ENCODE measurements at regions not wholly inside any gene's neighbourhood (a gene's known extent, or its start where the extent isn't known, plus 50 kb on each side); places are given as distances from the start of the nearest gene placed in this dataset.

DNA sequence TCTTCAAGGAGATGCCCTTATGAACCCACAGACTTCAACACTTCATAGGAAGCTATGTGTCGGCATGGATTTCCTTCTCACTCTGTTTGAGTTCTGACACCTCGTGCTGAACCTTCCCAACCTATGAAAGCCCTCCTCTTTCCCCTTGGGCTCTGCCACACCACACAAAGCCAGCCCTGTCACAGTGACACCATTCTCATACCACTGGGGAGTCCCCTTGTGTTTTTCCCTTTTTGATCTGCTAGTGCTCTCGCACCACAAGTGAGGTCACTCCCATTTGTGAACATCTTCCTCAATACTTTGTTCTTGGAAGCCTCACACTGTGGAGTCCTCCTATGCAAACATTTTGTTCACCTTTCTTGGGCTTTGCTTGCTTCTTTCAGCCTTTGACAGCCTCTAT lies 264.6 kb upstream of the ALG10 start:
- Histone ChIP-seq H3K4me2 (ENCODE audit: low read length) (no peak overlapping the region), H3K4me3 (ENCODE audit: low read depth, low read length, poor library complexity, severe bottlenecking) (no peak overlapping the region), H3K4me1 (ENCODE audit: insufficient read depth, low read length, severe bottlenecking) (no peaks in the 10 kb centered on the region), H3K27ac (ENCODE audit: low read depth, low read length, poor library complexity, severe bottlenecking) (no peak overlapping the region), H3K9ac (ENCODE audit: low read length) (no peak overlapping the region), H3K27me3 (ENCODE audit: insufficient read depth, low read length) (no peaks in the 10 kb centered on the region), H3K9me3 (ENCODE audit: low read length) (no peaks in the 10 kb centered on the region), H3K36me3 (ENCODE audit: insufficient read depth, low read length) (no peaks in the 10 kb centered on the region), H4K20me1 (ENCODE audit: insufficient read depth, low read length) (no peaks in the 10 kb centered on the region), H3K9me2 (ENCODE audit: low read depth, low read length) (no peaks in the 10 kb centered on the region), H3F3A (ENCODE audit: insufficient read depth, low read length) (no peaks in the 10 kb centered on the region), H3K79me2 (ENCODE audit: insufficient read depth, low read length) (no peaks in the 10 kb centered on the region), H2AFZ (ENCODE audit: low read length) (no peak overlapping the region)
- TF ChIP-seq CTCF (IDR thresholded peaks at IDR 0.05; ENCODE audit: low read length) = no peak
- no peak for TF ChIP-seq EZH2 (IDR thresholded peaks at IDR 0.05; ENCODE audit: borderline replicate concordance, low read length)

DNA sequence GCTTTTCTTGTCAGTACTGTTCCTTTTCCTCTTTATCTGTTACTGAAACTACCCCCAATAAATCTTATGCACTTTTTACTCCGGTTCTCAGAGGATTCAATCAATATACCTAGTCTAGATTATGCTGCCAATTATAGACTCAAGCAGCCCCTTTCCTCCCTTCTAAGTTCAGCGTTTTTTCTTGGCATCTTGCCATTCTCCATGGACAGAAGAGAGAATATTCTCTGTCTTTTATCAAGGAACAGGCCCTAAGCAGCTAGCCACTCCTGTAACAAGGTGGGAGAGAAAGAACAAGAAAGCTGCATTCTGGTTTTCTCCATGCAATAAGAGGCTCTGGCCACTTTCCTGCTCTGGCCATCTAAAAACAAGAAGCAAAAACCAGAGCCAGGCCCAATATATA lies 263.0 kb upstream of the ALG10 start:
- TF ChIP-seq CTCF (IDR thresholded peaks at IDR 0.05; ENCODE audit: low read length) (no peak), EZH2 (IDR thresholded peaks at IDR 0.05; ENCODE audit: borderline replicate concordance, low read length) (no peak)
- Histone ChIP-seq H3K79me2 (ENCODE audit: insufficient read depth, low read length) (no peaks in the 10 kb centered on the region), H3K4me2 (ENCODE audit: low read length) (no peak overlapping the region), H3K4me3 (ENCODE audit: low read depth, low read length, poor library complexity, severe bottlenecking) (no peak overlapping the region), H3K9me2 (ENCODE audit: low read depth, low read length) (no peaks in the 10 kb centered on the region), H2AFZ (ENCODE audit: low read length) (no peak overlapping the region), H3K9me3 (ENCODE audit: low read length) (no peaks in the 10 kb centered on the region), H3F3A (ENCODE audit: insufficient read depth, low read length) (no peaks in the 10 kb centered on the region), H3K27me3 (ENCODE audit: insufficient read depth, low read length) (no peaks in the 10 kb centered on the region), H4K20me1 (ENCODE audit: insufficient read depth, low read length) (no peaks in the 10 kb centered on the region), H3K4me1 (ENCODE audit: insufficient read depth, low read length, severe bottlenecking) (no peaks in the 10 kb centered on the region), H3K27ac (ENCODE audit: low read depth, low read length, poor library complexity, severe bottlenecking) (no peak overlapping the region), H3K36me3 (ENCODE audit: insufficient read depth, low read length) (no peaks in the 10 kb centered on the region), H3K9ac (ENCODE audit: low read length) (no peak overlapping the region)

GRCh38 chr12:33763331-33763730 lies 259.0 kb upstream of the ALG10 start:
- TF ChIP-seq EZH2 (IDR thresholded peaks at IDR 0.05; ENCODE audit: borderline replicate concordance, low read length) (no peak), CTCF (IDR thresholded peaks at IDR 0.05; ENCODE audit: low read length) (no peak)
- H3K4me2 ChIP-seq (ENCODE audit: low read length) = no peak overlapping the region

More at GRCh38 chr12:33763331-33763730, 259.0 kb upstream of the ALG10 start:
- Histone ChIP-seq H3K27ac (ENCODE audit: low read depth, low read length, poor library complexity, severe bottlenecking) (no peak overlapping the region), H3K27me3 (ENCODE audit: insufficient read depth, low read length) (no peaks in the 10 kb centered on the region), H3K4me3 (ENCODE audit: low read depth, low read length, poor library complexity, severe bottlenecking) (no peak overlapping the region), H3K79me2 (ENCODE audit: insufficient read depth, low read length) (no peaks in the 10 kb centered on the region), H3K36me3 (ENCODE audit: insufficient read depth, low read length) (no peaks in the 10 kb centered on the region), H3K9ac (ENCODE audit: low read length) (no peak overlapping the region), H3K4me1 (ENCODE audit: insufficient read depth, low read length, severe bottlenecking) (no peaks in the 10 kb centered on the region), H3F3A (ENCODE audit: insufficient read depth, low read length) (no peaks in the 10 kb centered on the region), H2AFZ (ENCODE audit: low read length) (no peak overlapping the region), H3K9me2 (ENCODE audit: low read depth, low read length) (no peaks in the 10 kb centered on the region), H4K20me1 (ENCODE audit: insufficient read depth, low read length) (no peaks in the 10 kb centered on the region), H3K9me3 (ENCODE audit: low read length) (no peaks in the 10 kb centered on the region)

All from OCI-LY1 (cell line).